Mesendoderm (in vitro differentiated cells): ENCODE measurements at regions not wholly inside any gene's neighbourhood (a gene's known extent, or its start where the extent isn't known, plus 50 kb on each side); places are given as distances from the start of the nearest gene placed in this dataset.

Experiments
- DNase-seq: peaks from one replicate; pipeline ENCODE4 v3.0.0; 2013
- H2AK5ac ChIP-seq: 2 replicates; pipeline ENCODE4 v1.6.1; 2013; ENCODE audit warnings: low read length, inconsistent platforms
- H2BK120ac ChIP-seq: 2 replicates; pipeline ENCODE4 v1.6.1; 2013; ENCODE audit warnings: low read depth, mild to moderate bottlenecking, low read length, moderate library complexity, mixed read lengths
- H2BK15ac ChIP-seq: replicated peaks from 2 replicates; pipeline ENCODE4 v1.6.1; 2013; ENCODE audit warnings: low read depth, mild to moderate bottlenecking, moderate library complexity
- H2BK5ac ChIP-seq: 2 replicates; pipeline ENCODE4 v1.6.1; 2013; ENCODE audit warnings: low read length, inconsistent platforms
- H3K18ac ChIP-seq: 2 replicates; pipeline ENCODE4 v1.6.1; 2013; ENCODE audit warnings: mild to moderate bottlenecking, low read length, mixed read lengths
- H3K23ac ChIP-seq: one replicate; pipeline ENCODE4 v1.6.1; 2013; ENCODE audit warnings: low read length
- H3K27ac ChIP-seq: 2 replicates; pipeline ENCODE4 v1.5.1; 2013; ENCODE audit warnings: low read depth, mild to moderate bottlenecking, inconsistent platforms, low read length, moderate library complexity
- H3K27me3 ChIP-seq: 2 replicates; pipeline ENCODE4 v1.6.1; 2013; ENCODE audit warnings: low read length, control low read depth, mild to moderate bottlenecking, inconsistent platforms; ENCODE audit not compliant: insufficient read depth, poor library complexity
- H3K36me3 ChIP-seq: 2 replicates; pipeline ENCODE4 v1.6.1; 2013; ENCODE audit warnings: low read length, inconsistent platforms; ENCODE audit not compliant: control insufficient read depth, insufficient read depth
- H3K4ac ChIP-seq: one replicate; pipeline ENCODE4 v1.6.1; 2013; ENCODE audit warnings: low read depth, mild to moderate bottlenecking, low read length, moderate library complexity
- H3K4me1 ChIP-seq: 2 replicates; pipeline ENCODE4 v1.6.1; 2013; ENCODE audit warnings: low read depth, low read length, inconsistent platforms; ENCODE audit not compliant: control insufficient read depth
- H3K4me2 ChIP-seq: 2 replicates; pipeline ENCODE4 v1.6.1; 2013; ENCODE audit warnings: low read length
- H3K4me3 ChIP-seq: 2 replicates; pipeline ENCODE4 v1.5.1; 2013; ENCODE audit warnings: mild to moderate bottlenecking, low read length
- H3K56ac ChIP-seq: one replicate; pipeline ENCODE4 v1.6.1; 2013; ENCODE audit warnings: low read length
- H3K79me1 ChIP-seq: 2 replicates; pipeline ENCODE4 v1.6.1; 2013; ENCODE audit warnings: low read length, inconsistent platforms
- H3K79me2 ChIP-seq: 2 replicates; pipeline ENCODE4 v1.6.1; 2013; ENCODE audit warnings: mild to moderate bottlenecking, low read length; ENCODE audit not compliant: control insufficient read depth, insufficient read depth
- H3K9ac ChIP-seq: 2 replicates; pipeline ENCODE4 v1.6.1; 2013; ENCODE audit warnings: low read length, inconsistent platforms
- H4K5ac ChIP-seq: one replicate; pipeline ENCODE4 v1.6.1; 2013; ENCODE audit warnings: low read length
- H4K8ac ChIP-seq: one replicate; pipeline ENCODE4 v1.6.1; 2013; ENCODE audit warnings: low read depth, mild to moderate bottlenecking, control low read depth, low read length, moderate library complexity
- WGBS: extraction: QIAGEN DNeasy Blood & Tissue Kit; methylation state at CpG from one replicate; pipeline ENCODE4 v1.1.7; 2013; ENCODE audit warnings: low lambda C conversion rate, missing lambda C conversion rate; ENCODE audit not compliant: insufficient coverage; ENCODE audit errors: extremely low coverage; 5-methylcytosine and 5-hydroxymethylcytosine counted together

DNA sequence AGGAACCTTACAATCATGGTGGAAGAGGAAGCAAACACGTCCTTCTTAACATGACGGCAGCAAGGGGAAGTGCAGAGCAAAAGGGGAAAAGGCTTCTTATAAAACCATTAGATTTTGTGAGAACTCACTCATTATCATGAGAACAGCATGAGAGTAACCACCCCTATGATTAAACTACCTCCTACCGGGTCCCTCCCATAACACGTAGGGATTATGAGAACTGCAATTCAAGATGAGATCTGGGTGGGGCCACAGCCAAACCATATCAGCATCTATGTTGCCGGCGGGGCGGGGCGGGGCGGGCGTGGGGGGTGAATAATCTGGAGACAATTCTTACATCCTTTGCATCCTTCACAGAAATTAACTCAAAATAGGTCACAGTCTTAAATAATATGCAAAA, 58.8 kb upstream of the GFPT2 start:
- Histone ChIP-seq H3K27ac (no peak overlapping the region), H2BK5ac (no peak overlapping the region), H3K4ac (no peak overlapping the region), H4K5ac (no peak overlapping the region), H2AK5ac (no peak overlapping the region), H2BK15ac (no peak overlapping the region), H4K8ac (no peak overlapping the region), H3K4me3 (no peak overlapping the region), H3K36me3 (no peaks in the 10 kb centered on the region), H3K56ac (no peak overlapping the region), H3K18ac (no peak overlapping the region), H3K23ac (no peak overlapping the region), H3K79me1 (no peaks in the 10 kb centered on the region), H3K4me2 (no peak overlapping the region), H3K27me3 (no peaks in the 10 kb centered on the region), H3K79me2 (no peaks in the 10 kb centered on the region), H3K4me1 (no peaks in the 10 kb centered on the region), H2BK120ac (no peak overlapping the region), H3K9ac (no peak overlapping the region)
- DNase-seq: no peak
- WGBS: no CpG with 5 or more reads among the region's 10 CpGs

DNA sequence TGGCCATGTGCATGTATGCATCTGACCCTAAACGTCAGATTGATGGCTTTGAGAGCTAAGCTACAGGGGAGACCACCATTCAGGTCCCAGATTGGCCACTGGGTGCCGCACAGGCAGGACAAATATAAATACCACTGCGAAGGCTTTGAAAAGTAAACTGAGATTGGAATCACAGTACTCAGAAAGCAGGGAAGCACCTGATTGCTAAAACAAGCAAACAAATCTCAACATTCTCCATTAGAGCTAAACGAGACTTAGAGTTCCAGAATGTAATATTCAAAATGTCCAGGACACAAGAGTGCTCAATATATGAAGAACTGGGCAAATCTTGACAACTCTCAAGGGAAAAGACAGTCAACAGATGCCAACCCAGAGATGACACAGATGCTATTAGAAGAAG, 61.0 kb upstream of the GFPT2 start:
- no peaks in the 10 kb centered on the region for H3K4me1 ChIP-seq
- H2BK120ac ChIP-seq: no peak overlapping the region
- H3K9ac ChIP-seq: no peak overlapping the region
- no peak overlapping the region for H3K23ac ChIP-seq
- H3K18ac ChIP-seq: no peak overlapping the region
- no peak overlapping the region for H4K5ac ChIP-seq
- WGBS: no CpG with 5 or more reads among the region's 4 CpGs
- no peak for DNase-seq
- no peaks in the 10 kb centered on the region for H3K36me3 ChIP-seq
- no peak overlapping the region for H3K56ac ChIP-seq
- no peak overlapping the region for H3K4me3 ChIP-seq
- H2BK15ac ChIP-seq: no peak overlapping the region
- H3K4me2 ChIP-seq: no peak overlapping the region
- H2BK5ac ChIP-seq: no peak overlapping the region
- H3K79me2 ChIP-seq: no peaks in the 10 kb centered on the region
- no peaks in the 10 kb centered on the region for H3K79me1 ChIP-seq
- no peaks in the 10 kb centered on the region for H3K27me3 ChIP-seq
- no peak overlapping the region for H3K4ac ChIP-seq
- H2AK5ac ChIP-seq: no peak overlapping the region
- H4K8ac ChIP-seq: no peak overlapping the region
- H3K27ac ChIP-seq: no peak overlapping the region

DNA sequence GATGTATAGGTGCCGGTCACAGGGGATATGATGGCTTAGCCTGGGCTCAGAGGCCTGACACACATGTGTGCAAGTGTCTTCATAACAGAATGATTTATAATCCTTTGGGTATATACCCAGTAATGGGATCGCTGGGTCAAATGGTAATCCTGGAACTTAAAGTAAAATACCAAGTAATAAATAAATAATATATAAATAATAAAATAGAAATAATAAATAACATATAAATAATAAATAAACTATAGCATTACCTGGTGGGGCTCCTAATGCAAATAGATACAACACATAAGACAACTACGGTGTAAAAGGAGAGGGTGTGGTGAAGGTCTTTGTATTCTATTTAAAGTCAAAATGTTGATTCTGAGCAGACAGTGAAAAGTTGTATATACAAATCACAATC, 68.5 kb upstream of the GFPT2 start:
- H3K56ac ChIP-seq: no peak overlapping the region
- no peak overlapping the region for H3K4ac ChIP-seq
- H4K8ac ChIP-seq: no peak overlapping the region
- no CpG with 5 or more reads among the region's 3 CpGs for whole genome bisulfite sequencing
- no peak overlapping the region for H2BK120ac ChIP-seq
- H3K27ac ChIP-seq: no peak overlapping the region
- no peak overlapping the region for H3K18ac ChIP-seq
- no peak overlapping the region for H2BK5ac ChIP-seq
- H3K23ac ChIP-seq: no peak overlapping the region
- H3K36me3 ChIP-seq: no peaks in the 10 kb centered on the region
- no peak overlapping the region for H2AK5ac ChIP-seq
- no peaks in the 10 kb centered on the region for H3K4me1 ChIP-seq
- H3K9ac ChIP-seq: no peak overlapping the region
- H3K4me2 ChIP-seq: no peak overlapping the region
- H3K79me2 ChIP-seq: no peaks in the 10 kb centered on the region
- no peaks in the 10 kb centered on the region for H3K27me3 ChIP-seq
- no peak overlapping the region for H3K4me3 ChIP-seq
- no peak overlapping the region for H4K5ac ChIP-seq
- H3K79me1 ChIP-seq: no peaks in the 10 kb centered on the region
- no peak overlapping the region for H2BK15ac ChIP-seq
- DNase-seq: no peak

DNA sequence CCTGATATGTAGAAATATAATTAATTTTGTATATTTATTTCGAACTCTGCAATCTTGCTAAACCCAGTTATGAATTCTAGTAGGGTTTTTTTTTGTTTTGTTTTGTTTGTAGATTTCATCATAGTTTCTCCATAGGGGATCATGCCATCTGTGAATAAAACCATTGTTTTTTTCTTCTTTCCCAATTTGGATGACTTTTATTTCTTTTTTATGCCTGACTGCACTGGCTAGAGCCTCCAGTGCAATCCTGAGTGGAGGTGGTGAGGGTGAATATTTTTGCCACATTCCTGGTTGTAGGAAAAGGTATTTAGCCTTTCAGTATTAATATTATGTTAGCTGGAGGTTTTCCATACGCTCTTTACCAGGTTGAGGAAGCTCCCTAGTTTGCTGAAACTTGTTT, 70.0 kb upstream of the GFPT2 start:
- no peak for DNase-seq
- Histone ChIP-seq H3K36me3 (no peaks in the 10 kb centered on the region), H3K23ac (no peak overlapping the region), H2BK5ac (no peak overlapping the region), H3K18ac (no peak overlapping the region), H3K4me3 (no peak overlapping the region), H3K56ac (no peak overlapping the region), H3K4ac (no peak overlapping the region), H3K79me2 (no peaks in the 10 kb centered on the region), H2AK5ac (no peak overlapping the region), H3K9ac (no peak overlapping the region), H3K27ac (no peak overlapping the region), H3K4me1 (no peaks in the 10 kb centered on the region), H3K79me1 (no peaks in the 10 kb centered on the region), H2BK120ac (no peak overlapping the region), H2BK15ac (no peak overlapping the region), H4K8ac (no peak overlapping the region), H3K4me2 (no peak overlapping the region), H3K27me3 (no peaks in the 10 kb centered on the region), H4K5ac (no peak overlapping the region)
- WGBS: no CpG with 5 or more reads among the region's 2 CpGs

DNA sequence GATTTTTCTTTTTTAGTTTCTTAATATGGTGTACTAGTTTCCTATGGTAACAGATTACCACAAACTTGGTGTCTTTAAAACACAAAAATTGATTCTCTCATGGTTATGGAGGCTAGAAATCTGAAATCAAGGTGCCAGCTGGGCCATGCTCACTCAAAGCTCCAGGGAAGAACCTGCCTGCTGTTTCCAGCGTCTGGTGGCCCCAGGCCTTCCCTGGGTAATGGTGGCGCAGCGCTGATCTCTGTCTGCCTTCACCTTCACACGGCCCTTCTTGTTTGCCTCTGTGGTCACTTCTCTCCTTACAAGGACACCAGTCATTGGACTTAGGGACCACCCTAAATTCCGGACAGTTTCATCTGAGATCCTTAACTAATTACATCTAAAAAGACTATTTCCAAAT, 70.5 kb upstream of the GFPT2 start:
- Histone ChIP-seq H3K36me3 (no peaks in the 10 kb centered on the region), H4K8ac (no peak overlapping the region), H2AK5ac (no peak overlapping the region), H2BK120ac (no peak overlapping the region), H2BK15ac (no peak overlapping the region), H3K79me2 (no peaks in the 10 kb centered on the region), H3K4me1 (no peaks in the 10 kb centered on the region), H3K4me2 (no peak overlapping the region), H3K79me1 (no peaks in the 10 kb centered on the region), H3K18ac (no peak overlapping the region), H3K27me3 (no peaks in the 10 kb centered on the region), H3K23ac (no peak overlapping the region), H3K4me3 (no peak overlapping the region), H3K56ac (no peak overlapping the region), H4K5ac (no peak overlapping the region), H3K4ac (no peak overlapping the region), H3K27ac (no peak overlapping the region), H3K9ac (no peak overlapping the region), H2BK5ac (no peak overlapping the region)
- DNase-seq: no peak
- no CpG with 5 or more reads among the region's 5 CpGs for WGBS

DNA sequence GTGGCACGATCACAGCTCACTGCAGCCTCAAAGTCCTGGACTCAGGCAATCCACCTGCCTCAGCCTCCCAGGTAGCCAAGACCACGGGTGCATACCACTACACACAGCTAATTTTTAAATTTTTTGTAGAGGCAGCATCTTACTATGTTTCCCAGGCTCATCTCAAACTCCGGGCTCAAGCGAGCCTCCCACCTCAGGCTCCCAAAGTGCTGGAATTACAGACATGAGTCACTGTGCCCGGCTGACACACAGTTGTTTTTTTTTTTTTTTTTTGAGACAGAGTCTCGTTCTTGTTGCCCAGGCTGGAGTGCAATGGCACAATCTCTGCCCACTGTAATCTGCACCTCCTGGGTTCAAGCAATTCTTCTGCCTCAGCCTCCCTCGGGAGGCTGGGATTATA, 70.1 kb upstream of the CNOT6 start:
- Histone ChIP-seq H3K27ac (no peak overlapping the region), H3K23ac (no peak overlapping the region), H3K4ac (no peak overlapping the region), H3K18ac (no peak overlapping the region), H4K5ac (no peak overlapping the region), H3K4me2 (no peak overlapping the region), H3K79me1 (no peaks in the 10 kb centered on the region), H2BK120ac (no peak overlapping the region), H3K9ac (no peak overlapping the region), H3K36me3 (no peaks in the 10 kb centered on the region), H2AK5ac (no peak overlapping the region), H3K4me1 (no peaks in the 10 kb centered on the region), H3K4me3 (no peak overlapping the region), H2BK5ac (no peak overlapping the region), H2BK15ac (no peak overlapping the region), H4K8ac (no peak overlapping the region), H3K79me2 (no peaks in the 10 kb centered on the region), H3K27me3 (no peaks in the 10 kb centered on the region), H3K56ac (no peak overlapping the region)
- WGBS: no CpG with 5 or more reads among the region's 7 CpGs
- DNase-seq: no peak
